Astrocyte (in vitro differentiated cells and primary cell): ENCODE measurements at regions not wholly inside any gene's neighbourhood (a gene's known extent, or its start where the extent isn't known, plus 50 kb on each side); places are given as distances from the start of the nearest gene placed in this dataset.

Source experiments
- DNase-seq: peaks from one replicate; pipeline ENCODE4 v3.0.0-alpha.2; 2010; ENCODE audit warnings: low read depth
- FAIRE-seq: peaks from 2 replicates; lab custom pipeline; 2011; peaks lifted over from hg19 to GRCh38; lab: Jason Lieb, UNC
- H2AFZ ChIP-seq: 2 replicates; pipeline ENCODE4 v1.6.0; 2012; ENCODE audit warnings: low read depth, low read length, inconsistent platforms
- H3K27ac ChIP-seq: 2 replicates; pipeline ENCODE4 v1.5.1; 2011; ENCODE audit warnings: low read depth, low read length, inconsistent platforms
- H3K27me3 ChIP-seq: 2 replicates; pipeline ENCODE4 v1.6.0; 2011; ENCODE audit warnings: low read length, inconsistent platforms; ENCODE audit not compliant: insufficient read depth
- H3K36me3 ChIP-seq: 2 replicates; pipeline ENCODE4 v1.5.1; 2011; ENCODE audit warnings: low read length, inconsistent platforms; ENCODE audit not compliant: insufficient read depth
- H3K4me1 ChIP-seq: 2 replicates; pipeline ENCODE4 v1.5.1; 2011; ENCODE audit warnings: low read length, inconsistent platforms; ENCODE audit not compliant: insufficient read depth
- H3K4me2 ChIP-seq: 2 replicates; pipeline ENCODE4 v1.6.0; 2012; ENCODE audit warnings: low read length, inconsistent platforms
- H3K4me3 ChIP-seq: 2 replicates; pipeline ENCODE4 v1.5.1; 2011; ENCODE audit warnings: low read depth, mild to moderate bottlenecking, low read length, inconsistent platforms; ENCODE audit not compliant: insufficient read depth
- H3K79me2 ChIP-seq: 2 replicates; pipeline ENCODE4 v1.6.0; 2012; ENCODE audit warnings: mild to moderate bottlenecking, low read length, inconsistent platforms; ENCODE audit not compliant: insufficient read depth
- H3K9ac ChIP-seq: 2 replicates; pipeline ENCODE4 v1.6.0; 2012; ENCODE audit warnings: mild to moderate bottlenecking, low read length, inconsistent platforms
- H3K9me3 ChIP-seq: 2 replicates; pipeline ENCODE4 v1.5.1; 2012; ENCODE audit warnings: low read depth, mild to moderate bottlenecking, low read length, inconsistent platforms; ENCODE audit not compliant: insufficient read depth
- H4K20me1 ChIP-seq: 2 replicates; pipeline ENCODE4 v1.6.0; 2012; ENCODE audit warnings: low read length, inconsistent platforms; ENCODE audit not compliant: insufficient read depth
- H3K27ac Mint-ChIP-seq: one replicate; pipeline ENCODE4 v1.8.0; 2021; ENCODE audit warnings: mild to moderate bottlenecking, mixed read lengths; ENCODE audit not compliant: unreplicated experiment
- H3K27me3 Mint-ChIP-seq: one replicate; pipeline ENCODE4 v1.8.0; 2021; ENCODE audit warnings: low read depth, mixed read lengths; ENCODE audit not compliant: unreplicated experiment
- H3K36me3 Mint-ChIP-seq: one replicate; pipeline ENCODE4 v1.8.0; 2021; ENCODE audit warnings: low read depth, mixed read lengths; ENCODE audit not compliant: unreplicated experiment
- H3K4me1 Mint-ChIP-seq: one replicate; pipeline ENCODE4 v1.8.0; 2021; ENCODE audit warnings: low read depth, mixed read lengths; ENCODE audit not compliant: unreplicated experiment
- H3K4me3 Mint-ChIP-seq: one replicate; pipeline ENCODE4 v1.8.0; 2021; ENCODE audit warnings: mild to moderate bottlenecking, moderate library complexity, mixed read lengths; ENCODE audit not compliant: unreplicated experiment
- H3K9me3 Mint-ChIP-seq: one replicate; pipeline ENCODE4 v1.8.0; 2021; ENCODE audit warnings: mild to moderate bottlenecking, mixed read lengths; ENCODE audit not compliant: unreplicated experiment
- CTCF ChIP-seq: IDR thresholded peaks from 2 replicates; pipeline ENCODE4 v1.5.1; 2011; ENCODE audit warnings: low read depth, mild to moderate bottlenecking, inconsistent platforms, low read length, moderate library complexity; ENCODE audit not compliant: insufficient read depth
- EZH2 ChIP-seq: IDR thresholded peaks from 2 replicates; pipeline ENCODE4 v1.6.1; 2012; ENCODE audit warnings: mild to moderate bottlenecking, low read length, inconsistent platforms; ENCODE audit not compliant: insufficient read depth

- Histone ChIP-seq H3K4me2 (no peak overlapping the region), H2AFZ (no peak overlapping the region), H3K9ac (no peak overlapping the region), H4K20me1 (no peaks in the 10 kb centered on the region), H3K27me3 (no peaks in the 10 kb centered on the region), H3K79me2 (no peaks in the 10 kb centered on the region), H3K4me1 (no peaks in the 10 kb centered on the region), H3K4me3 (no peak overlapping the region), H3K36me3 (no peaks in the 10 kb centered on the region), H3K9me3 (no peaks in the 10 kb centered on the region), H3K27ac (no peak overlapping the region)
- Mint-ChIP-seq H3K9me3 (no peaks in the 10 kb centered on the region), H3K4me1 (peaks cover under 1% of the 10 kb centered on the region), H3K27ac (no peak overlapping the region), H3K27me3 (no peaks in the 10 kb centered on the region), H3K4me3 (no peak overlapping the region), H3K36me3 (no peaks in the 10 kb centered on the region)
- FAIRE-seq (no peak), DNase-seq (no peak)
- TF ChIP-seq CTCF (no peak), EZH2 (no peak)
Observed at GRCh38 chr7:13055732-13056368, 368.4 kb downstream of the ARL4A start.

- no peaks in the 10 kb centered on the region for H3K4me1 Mint-ChIP-seq
- no peak overlapping the region for H3K9ac ChIP-seq
- H4K20me1 ChIP-seq: no peaks in the 10 kb centered on the region
- H3K4me3 ChIP-seq: no peak overlapping the region
- no peaks in the 10 kb centered on the region for H3K27me3 Mint-ChIP-seq
- no peaks in the 10 kb centered on the region for H3K9me3 ChIP-seq
- H3K27me3 ChIP-seq: no peaks in the 10 kb centered on the region
- H3K79me2 ChIP-seq: no peaks in the 10 kb centered on the region
- no peaks in the 10 kb centered on the region for H3K4me1 ChIP-seq
- no peak overlapping the region for H2AFZ ChIP-seq
- H3K4me2 ChIP-seq: peak overlapping the region; percentile 9
- no peak for TF ChIP-seq CTCF
- no peak for TF ChIP-seq EZH2
- no peaks in the 10 kb centered on the region for H3K36me3 ChIP-seq
- no peak for DNase-seq
- H3K36me3 Mint-ChIP-seq: no peaks in the 10 kb centered on the region
- H3K27ac Mint-ChIP-seq: no peak overlapping the region
- H3K4me3 Mint-ChIP-seq: no peak overlapping the region
- H3K27ac ChIP-seq: no peak overlapping the region
- FAIRE-seq: no peak
- H3K9me3 Mint-ChIP-seq: no peaks in the 10 kb centered on the region
Observed at GRCh38 chr7:13057462-13058200, 370.2 kb downstream of the ARL4A start.

GRCh38 chr7:13060173-13060572 is 372.7 kb downstream of the ARL4A start:
- Histone ChIP-seq H3K27me3 (no peaks in the 10 kb centered on the region), H3K4me1 (no peaks in the 10 kb centered on the region), H3K4me2 (no peak overlapping the region), H3K27ac (no peak overlapping the region), H3K79me2 (no peaks in the 10 kb centered on the region), H3K9me3 (no peaks in the 10 kb centered on the region), H3K36me3 (no peaks in the 10 kb centered on the region), H4K20me1 (no peaks in the 10 kb centered on the region), H2AFZ (no peak overlapping the region), H3K9ac (no peak overlapping the region), H3K4me3 (no peak overlapping the region)
- FAIRE-seq (no peak), DNase-seq (no peak)
- Mint-ChIP-seq H3K4me3 (no peak overlapping the region), H3K27me3 (no peaks in the 10 kb centered on the region), H3K36me3 (no peaks in the 10 kb centered on the region), H3K4me1 (no peaks in the 10 kb centered on the region), H3K9me3 (no peaks in the 10 kb centered on the region), H3K27ac (no peak overlapping the region)
- TF ChIP-seq CTCF: no peak
- no peak for TF ChIP-seq EZH2
